SH-SY5Y (cell line): ENCODE measurements at regions not wholly inside any gene's neighbourhood (a gene's known extent, or its start where the extent isn't known, plus 50 kb on each side); places are given as distances from the start of the nearest gene placed in this dataset.

ENCODE experiments used
- GATA2 ChIP-seq: IDR thresholded peaks from 2 replicates; pipeline ENCODE4 v1.6.1; 2011; ENCODE audit warnings: mild to moderate bottlenecking, low read depth, low read length
- GATA3 ChIP-seq: IDR thresholded peaks from 2 replicates; pipeline ENCODE4 v1.6.1; 2011; ENCODE audit warnings: low read depth, mild to moderate bottlenecking, low read length, moderate library complexity

DNA sequence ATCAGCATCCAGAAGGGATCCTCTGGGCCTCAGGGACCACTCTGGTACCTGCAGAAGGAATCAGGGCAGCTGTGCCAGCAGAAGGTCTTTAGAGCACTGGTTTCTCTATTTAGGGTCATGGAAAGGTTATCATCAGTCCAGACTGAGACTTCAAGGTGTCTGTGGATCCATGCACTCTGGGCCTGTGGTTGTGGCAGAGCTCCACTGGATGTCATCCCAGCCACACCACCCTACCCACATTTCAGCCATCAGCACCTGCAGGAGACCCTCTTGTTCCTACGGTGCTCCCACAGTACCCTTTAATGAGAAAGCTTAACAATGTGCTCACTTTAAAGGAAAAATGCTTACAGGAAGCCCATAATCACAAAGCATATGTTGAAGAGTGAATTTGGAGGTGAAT lies 603.4 kb upstream of the CCDC54 start:
- TF ChIP-seq GATA3 (no peak), GATA2 (no peak)
